Ishikawa (cell line): ENCODE measurements at regions not wholly inside any gene's neighbourhood (a gene's known extent, or its start where the extent isn't known, plus 50 kb on each side); places are given as distances from the start of the nearest gene placed in this dataset.
A peak's percentile ranks its signal among the peaks of the same experiment; 100 is the strongest.

ENCODE experiments used
- CEBPB ChIP-seq: IDR thresholded peaks from 2 replicates; pipeline ENCODE4 v1.6.1; 2012
- CREB1 ChIP-seq: IDR thresholded peaks from 2 replicates; pipeline ENCODE4 v1.6.1; 2012; ENCODE audit warnings: low read depth
- EP300 ChIP-seq: IDR thresholded peaks from 2 replicates; pipeline ENCODE4 v1.6.1; 2012; ENCODE audit warnings: borderline replicate concordance
- FOXM1 ChIP-seq: IDR thresholded peaks from 2 replicates; pipeline ENCODE4 v1.6.1; 2012; ENCODE audit warnings: low read depth, borderline replicate concordance
- MAX ChIP-seq: IDR thresholded peaks from 2 replicates; pipeline ENCODE4 v1.6.1; 2012
- NFIC ChIP-seq: IDR thresholded peaks from 2 replicates; pipeline ENCODE4 v1.6.1; 2012
- RAD21 ChIP-seq: IDR thresholded peaks from 2 replicates; pipeline ENCODE4 v1.6.1; 2012; ENCODE audit warnings: low read depth
- TAF1 ChIP-seq: IDR thresholded peaks from 2 replicates; pipeline ENCODE4 v1.6.1; 2012; ENCODE audit warnings: low read depth, mild to moderate bottlenecking
- TCF12 ChIP-seq: IDR thresholded peaks from 2 replicates; pipeline ENCODE4 v1.6.1; 2012; ENCODE audit warnings: low read depth
- TEAD4 ChIP-seq: IDR thresholded peaks from 2 replicates; pipeline ENCODE4 v1.6.1; 2012
- USF1 ChIP-seq: IDR thresholded peaks from 2 replicates; pipeline ENCODE4 v1.6.1; 2012
- YY1 ChIP-seq: IDR thresholded peaks from 2 replicates; pipeline ENCODE4 v1.6.1; 2012; ENCODE audit warnings: low read depth
- ZBTB7A ChIP-seq: IDR thresholded peaks from 2 replicates; pipeline ENCODE4 v1.6.1; 2012; ENCODE audit warnings: low read depth
- TF ChIP-seq, protein P1 (sequence below): IDR thresholded peaks from 2 replicates; pipeline ENCODE4 v1.6.1; 2012; ENCODE audit warnings: low read depth, mild to moderate bottlenecking

- TF ChIP-seq, protein P1, sequence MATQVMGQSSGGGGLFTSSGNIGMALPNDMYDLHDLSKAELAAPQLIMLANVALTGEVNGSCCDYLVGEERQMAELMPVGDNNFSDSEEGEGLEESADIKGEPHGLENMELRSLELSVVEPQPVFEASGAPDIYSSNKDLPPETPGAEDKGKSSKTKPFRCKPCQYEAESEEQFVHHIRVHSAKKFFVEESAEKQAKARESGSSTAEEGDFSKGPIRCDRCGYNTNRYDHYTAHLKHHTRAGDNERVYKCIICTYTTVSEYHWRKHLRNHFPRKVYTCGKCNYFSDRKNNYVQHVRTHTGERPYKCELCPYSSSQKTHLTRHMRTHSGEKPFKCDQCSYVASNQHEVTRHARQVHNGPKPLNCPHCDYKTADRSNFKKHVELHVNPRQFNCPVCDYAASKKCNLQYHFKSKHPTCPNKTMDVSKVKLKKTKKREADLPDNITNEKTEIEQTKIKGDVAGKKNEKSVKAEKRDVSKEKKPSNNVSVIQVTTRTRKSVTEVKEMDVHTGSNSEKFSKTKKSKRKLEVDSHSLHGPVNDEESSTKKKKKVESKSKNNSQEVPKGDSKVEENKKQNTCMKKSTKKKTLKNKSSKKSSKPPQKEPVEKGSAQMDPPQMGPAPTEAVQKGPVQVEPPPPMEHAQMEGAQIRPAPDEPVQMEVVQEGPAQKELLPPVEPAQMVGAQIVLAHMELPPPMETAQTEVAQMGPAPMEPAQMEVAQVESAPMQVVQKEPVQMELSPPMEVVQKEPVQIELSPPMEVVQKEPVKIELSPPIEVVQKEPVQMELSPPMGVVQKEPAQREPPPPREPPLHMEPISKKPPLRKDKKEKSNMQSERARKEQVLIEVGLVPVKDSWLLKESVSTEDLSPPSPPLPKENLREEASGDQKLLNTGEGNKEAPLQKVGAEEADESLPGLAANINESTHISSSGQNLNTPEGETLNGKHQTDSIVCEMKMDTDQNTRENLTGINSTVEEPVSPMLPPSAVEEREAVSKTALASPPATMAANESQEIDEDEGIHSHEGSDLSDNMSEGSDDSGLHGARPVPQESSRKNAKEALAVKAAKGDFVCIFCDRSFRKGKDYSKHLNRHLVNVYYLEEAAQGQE = no peak
- TF ChIP-seq FOXM1 (no peak), CEBPB (no peak), TCF12 (no peak), NFIC (no peak), EP300 (no peak), CREB1 (no peak), RAD21 (no peak)
Measured at GRCh38 chr1:94738371-94738770, 81.8 kb upstream of the SLC44A3 start.

DNA sequence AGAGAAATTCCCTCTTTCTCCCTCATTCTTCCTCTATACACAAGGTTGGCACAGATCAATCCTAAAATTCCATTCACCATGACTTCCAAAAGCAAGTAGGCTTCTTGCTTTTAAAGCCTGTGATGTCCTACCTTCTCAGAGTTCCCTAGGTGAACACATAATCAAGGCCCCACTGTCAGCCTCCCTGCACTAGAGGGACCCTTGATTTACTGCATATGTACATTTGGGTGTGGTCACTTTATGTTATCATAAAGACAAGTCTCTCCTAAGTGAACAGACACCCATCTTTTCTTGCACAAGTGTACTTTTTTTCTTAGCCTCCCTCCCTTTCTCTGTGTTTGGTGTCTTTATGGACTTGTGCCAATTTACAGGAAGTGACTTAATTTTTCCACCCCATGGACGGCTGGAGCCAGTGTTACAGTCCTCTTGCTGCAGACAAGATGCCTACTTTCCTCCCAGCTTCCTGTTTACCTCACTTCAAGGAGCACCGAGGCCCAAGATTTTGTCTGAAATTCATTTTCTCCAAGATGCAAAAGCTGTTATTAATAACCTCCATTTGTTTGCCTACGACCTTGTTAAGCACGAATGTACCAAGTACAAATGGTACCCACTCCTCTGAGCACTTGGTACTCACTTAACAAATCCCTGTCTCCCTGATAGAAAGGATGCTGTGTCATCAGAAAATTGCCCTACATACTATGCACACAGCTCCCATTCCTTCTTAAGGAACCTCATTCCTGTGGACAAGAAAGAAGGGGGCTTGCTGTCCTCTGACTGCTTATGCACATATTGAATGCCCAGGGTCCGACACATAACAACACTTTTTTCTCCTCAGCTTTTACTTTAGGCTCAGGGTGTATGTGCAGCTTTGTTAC, 82.8 kb upstream of the SLC44A3 start:
- peak; percentile 52; the same call in 1 of the 2 replicates for TF ChIP-seq NFIC
- no peak for TF ChIP-seq EP300

GRCh38 chr1:94736549-94736948, 83.6 kb upstream of the SLC44A3 start:
- TF ChIP-seq NFIC = no peak
- TF ChIP-seq, protein P1 = no peak
- no peak for TF ChIP-seq FOXM1
- no peak for TF ChIP-seq RAD21

DNA sequence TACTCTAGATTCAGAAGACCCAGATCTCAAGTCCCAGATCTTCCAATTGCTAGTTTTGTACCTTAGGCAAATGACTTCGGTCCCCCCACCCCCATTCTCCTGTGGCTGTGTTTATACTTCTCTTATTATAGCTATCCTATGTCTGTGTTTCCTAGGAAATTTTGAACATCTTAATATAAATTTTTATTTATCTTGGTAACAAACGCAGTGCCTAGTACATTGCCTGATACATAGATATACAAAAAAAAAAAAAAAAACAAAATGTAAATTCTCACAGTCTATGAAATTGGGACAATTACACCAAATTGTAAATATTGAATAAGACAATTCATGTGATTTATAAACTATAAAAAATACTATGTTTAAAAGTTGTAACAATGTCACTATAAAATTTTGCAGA, 84.1 kb upstream of the SLC44A3 start:
- no peak for TF ChIP-seq TEAD4
- no peak for TF ChIP-seq TCF12
- no peak for TF ChIP-seq RAD21
- TF ChIP-seq TAF1 = no peak
- TF ChIP-seq ZBTB7A = no peak

GRCh38 chr1:94734963-94735901, 84.9 kb upstream of the SLC44A3 start:
- TF ChIP-seq USF1 (peak; percentile 83), MAX (no peak; the same call in 1 of the 2 replicates), TAF1 (no peak), TCF12 (no peak), NFIC (peak; percentile 52), CEBPB (no peak)

DNA sequence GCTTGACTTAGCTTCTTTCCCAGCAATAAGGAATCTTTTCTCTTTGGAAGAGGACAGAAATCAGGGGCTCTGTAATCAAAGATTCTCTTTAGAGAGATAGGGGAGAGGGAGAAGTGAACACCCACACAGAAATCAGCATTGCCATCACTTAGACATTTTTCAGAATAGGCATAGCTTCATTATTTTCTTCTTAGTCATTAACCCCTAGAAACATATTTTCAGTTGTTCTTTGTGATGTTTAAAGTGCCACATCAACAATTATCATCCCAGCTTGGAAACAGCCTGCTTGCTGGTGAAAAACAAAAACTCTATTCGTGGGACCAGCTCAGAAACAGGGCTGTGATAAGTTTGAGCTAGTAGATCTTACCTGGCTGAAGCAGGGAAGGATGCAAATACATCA, 88.3 kb upstream of the SLC44A3 start:
- TF ChIP-seq FOXM1 = no peak

- TF ChIP-seq CREB1 (no peak), FOXM1 (no peak), EP300 (no peak), YY1 (no peak), CEBPB (no peak)
Measured at GRCh38 chr1:94730450-94730849, 89.7 kb upstream of the SLC44A3 start.

DNA sequence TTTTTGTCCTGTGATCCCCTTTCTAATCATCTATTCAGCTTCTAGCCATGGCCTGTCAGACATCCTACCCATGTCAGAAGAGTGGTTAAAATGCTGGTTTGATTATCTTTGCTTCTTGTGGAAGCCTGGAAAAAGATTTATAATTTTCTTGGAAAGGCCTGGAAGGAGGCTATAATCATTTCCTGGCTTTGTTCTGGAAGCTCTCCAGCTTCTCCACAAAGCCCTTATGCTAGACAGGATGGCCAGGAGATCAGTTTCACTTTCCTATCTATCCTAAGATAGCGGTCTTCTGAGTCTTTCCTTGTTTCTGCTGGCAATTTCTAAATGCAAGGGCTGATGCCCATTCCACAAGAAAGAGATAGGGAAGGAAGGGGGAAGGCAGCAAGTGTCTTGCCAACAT, 90.9 kb upstream of the SLC44A3 start:
- TF ChIP-seq TEAD4 = no peak
- no peak for TF ChIP-seq MAX
- TF ChIP-seq YY1 = no peak
- TF ChIP-seq EP300 = no peak
